ENCODE measurements at regions not wholly inside any gene's neighbourhood (a gene's known extent, or its start where the extent isn't known, plus 50 kb on each side); places are given as distances from the start of the nearest gene placed in this dataset.

DNA sequence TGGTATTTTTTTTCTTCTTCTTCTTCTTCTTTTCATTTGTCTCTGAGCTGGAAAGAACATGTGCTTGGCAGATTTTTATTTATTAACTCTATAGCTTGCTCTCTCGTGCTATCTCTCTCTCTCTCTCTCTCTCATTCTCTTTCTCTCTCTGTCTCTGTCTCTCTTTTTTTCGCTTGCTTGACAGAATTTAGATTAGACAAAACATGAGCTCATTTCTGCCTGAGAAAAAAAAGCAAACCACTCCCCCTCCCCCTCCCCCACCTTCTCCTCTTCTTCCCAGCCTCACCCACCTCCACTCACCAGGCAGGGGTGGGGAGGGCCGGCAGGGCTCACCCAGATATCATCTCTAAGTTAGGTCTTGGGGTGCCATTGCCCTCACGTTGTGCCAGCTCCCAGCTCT is 81.5 kb downstream of the PJA1 start:
- no peak for TF ChIP-seq POLR2AphosphoS5 (IDR thresholded peaks at IDR 0.05; ENCODE audit: low read depth)
- TF ChIP-seq, protein P1, sequence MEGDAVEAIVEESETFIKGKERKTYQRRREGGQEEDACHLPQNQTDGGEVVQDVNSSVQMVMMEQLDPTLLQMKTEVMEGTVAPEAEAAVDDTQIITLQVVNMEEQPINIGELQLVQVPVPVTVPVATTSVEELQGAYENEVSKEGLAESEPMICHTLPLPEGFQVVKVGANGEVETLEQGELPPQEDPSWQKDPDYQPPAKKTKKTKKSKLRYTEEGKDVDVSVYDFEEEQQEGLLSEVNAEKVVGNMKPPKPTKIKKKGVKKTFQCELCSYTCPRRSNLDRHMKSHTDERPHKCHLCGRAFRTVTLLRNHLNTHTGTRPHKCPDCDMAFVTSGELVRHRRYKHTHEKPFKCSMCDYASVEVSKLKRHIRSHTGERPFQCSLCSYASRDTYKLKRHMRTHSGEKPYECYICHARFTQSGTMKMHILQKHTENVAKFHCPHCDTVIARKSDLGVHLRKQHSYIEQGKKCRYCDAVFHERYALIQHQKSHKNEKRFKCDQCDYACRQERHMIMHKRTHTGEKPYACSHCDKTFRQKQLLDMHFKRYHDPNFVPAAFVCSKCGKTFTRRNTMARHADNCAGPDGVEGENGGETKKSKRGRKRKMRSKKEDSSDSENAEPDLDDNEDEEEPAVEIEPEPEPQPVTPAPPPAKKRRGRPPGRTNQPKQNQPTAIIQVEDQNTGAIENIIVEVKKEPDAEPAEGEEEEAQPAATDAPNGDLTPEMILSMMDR (IDR thresholded peaks at IDR 0.05; ENCODE audit: insufficient read depth, low read length), result no peak
- TF ChIP-seq GABPA (IDR thresholded peaks at IDR 0.05; ENCODE audit: low read depth), result no peak

Measured in HL-60 (cell line).